Chondrocyte (in vitro differentiated cells): ENCODE measurements at regions not wholly inside any gene's neighbourhood (a gene's known extent, or its start where the extent isn't known, plus 50 kb on each side); places are given as distances from the start of the nearest gene placed in this dataset.

ENCODE experiments used
- DNase-seq: peaks from one replicate; pipeline ENCODE4 v3.0.0; 2021; ENCODE audit warnings: mixed read lengths, low spot score
- H3K27ac Mint-ChIP-seq: one replicate; pipeline ENCODE4 v1.8.0; 2021; ENCODE audit warnings: mild to moderate bottlenecking, moderate library complexity, mixed read lengths; ENCODE audit not compliant: unreplicated experiment
- H3K27me3 Mint-ChIP-seq: 2 replicates; pipeline ENCODE4 v1.8.0; 2021; ENCODE audit warnings: low read depth, mixed read lengths
- H3K36me3 Mint-ChIP-seq: 2 replicates; pipeline ENCODE4 v1.8.0; 2021; ENCODE audit warnings: low read depth, mixed read lengths
- H3K4me1 Mint-ChIP-seq: 2 replicates; pipeline ENCODE4 v1.8.0; 2021; ENCODE audit warnings: low read depth, mild to moderate bottlenecking, mixed read lengths
- H3K4me3 Mint-ChIP-seq: one replicate; pipeline ENCODE4 v1.8.0; 2021; ENCODE audit warnings: mild to moderate bottlenecking, moderate library complexity, mixed read lengths; ENCODE audit not compliant: unreplicated experiment
- H3K9me3 Mint-ChIP-seq: 2 replicates; pipeline ENCODE4 v1.8.0; 2021; ENCODE audit warnings: low read depth, mixed read lengths
- CTCF ChIP-seq: fragments of 200-600 bp; sonication (generic); IDR thresholded peaks from 2 replicates; pipeline ENCODE4 v1.5.0; 2021; ENCODE audit warnings: antibody characterized with exemption, mild to moderate bottlenecking, moderate library complexity

DNA sequence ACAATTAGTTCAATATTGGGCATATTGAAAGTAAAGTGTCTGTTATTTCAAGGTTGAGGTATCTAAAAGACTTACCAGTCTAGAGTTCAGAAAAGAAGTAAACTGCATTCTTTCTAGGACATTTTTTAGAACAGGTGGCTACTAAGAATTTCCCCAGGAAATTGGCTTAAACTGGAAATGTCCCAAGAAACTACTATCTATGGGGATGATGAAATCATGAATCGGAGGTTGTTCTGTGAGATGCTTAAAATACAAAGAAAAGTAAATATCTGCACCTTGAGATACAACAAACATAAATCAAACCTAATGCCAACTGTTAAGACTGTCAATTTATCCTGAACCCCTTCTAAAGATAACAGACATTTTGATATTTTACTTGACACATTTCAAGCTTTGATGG, 226.5 kb upstream of the NREP start:
- no peak for TF ChIP-seq CTCF
- Mint-ChIP-seq H3K9me3 (peaks cover 9% of the 10 kb centered on the region), H3K27me3 (no peaks in the 10 kb centered on the region), H3K4me3 (no peak overlapping the region), H3K4me1 (peaks cover 35% of the 10 kb centered on the region), H3K27ac (peak overlapping the region; percentile 37), H3K36me3 (peaks cover 2% of the 10 kb centered on the region)
- no peak for DNase-seq

DNA sequence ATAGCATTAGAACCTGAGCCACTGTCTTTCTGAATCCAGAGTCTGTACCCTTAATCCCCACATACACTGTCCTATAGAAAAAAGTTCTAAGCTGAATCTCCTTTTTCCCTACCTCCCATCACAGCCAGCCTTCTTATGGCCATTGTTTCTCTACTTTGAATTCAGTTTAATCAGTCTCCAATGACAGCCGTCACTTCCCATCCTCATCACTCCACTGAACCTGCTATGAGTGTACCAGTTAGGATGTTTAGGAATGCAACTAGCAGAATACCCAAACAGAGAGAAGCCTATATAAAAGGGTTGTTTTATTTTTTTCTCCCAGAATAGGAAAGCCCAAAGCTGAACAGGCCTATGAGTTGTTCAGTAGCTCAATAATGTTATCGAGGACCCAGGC, 220.4 kb upstream of the NREP start:
- DNase-seq = no peak
- H3K4me3 Mint-ChIP-seq = no peak overlapping the region
- no peaks in the 10 kb centered on the region for H3K36me3 Mint-ChIP-seq
- H3K9me3 Mint-ChIP-seq = peaks cover 3% of the 10 kb centered on the region
- peaks cover 67% of the 10 kb centered on the region for H3K4me1 Mint-ChIP-seq
- peak overlapping the region; percentile 76 for H3K27ac Mint-ChIP-seq
- no peaks in the 10 kb centered on the region for H3K27me3 Mint-ChIP-seq
- TF ChIP-seq CTCF = no peak

GRCh38 chr5:111976705-111977435, 219.9 kb upstream of the NREP start:
- DNase-seq = no peak
- peak overlapping the region; percentile 11 for H3K4me3 Mint-ChIP-seq

GRCh38 chr5:111975133-111975532, 218.1 kb upstream of the NREP start:
- Mint-ChIP-seq H3K4me1 (peaks cover 75% of the 10 kb centered on the region), H3K27me3 (no peaks in the 10 kb centered on the region), H3K9me3 (peaks cover 3% of the 10 kb centered on the region), H3K36me3 (no peaks in the 10 kb centered on the region), H3K27ac (peak overlapping the region; percentile 33), H3K4me3 (no peak overlapping the region)
- DNase-seq = no peak
- TF ChIP-seq CTCF = no peak

More at GRCh38 chr5:111976705-111977435, 219.9 kb upstream of the NREP start:
- Mint-ChIP-seq H3K27ac (peak overlapping the region; percentile 82), H3K36me3 (no peaks in the 10 kb centered on the region), H3K27me3 (no peaks in the 10 kb centered on the region), H3K9me3 (peaks cover 3% of the 10 kb centered on the region), H3K4me1 (peaks cover 69% of the 10 kb centered on the region)
- TF ChIP-seq CTCF = no peak

DNA sequence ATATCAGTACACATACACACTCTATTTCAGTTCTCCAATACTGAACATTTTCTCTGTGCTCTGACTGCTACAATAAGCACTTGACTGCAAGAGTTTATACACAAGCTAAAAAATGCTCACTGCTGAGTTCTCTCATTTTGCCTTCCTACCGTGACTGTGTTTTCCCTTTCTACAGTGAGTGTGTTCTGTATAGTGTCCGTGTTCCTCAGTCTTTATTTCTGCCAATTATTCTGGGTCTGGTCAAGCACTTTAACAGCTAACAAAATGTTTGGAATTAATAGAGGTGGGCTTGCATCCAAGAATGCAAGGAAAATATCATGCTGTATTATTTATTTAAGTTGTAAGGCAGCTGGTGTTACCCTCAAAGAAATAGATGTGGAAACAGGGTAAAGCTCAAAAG, 217.0 kb upstream of the NREP start:
- H3K4me1 Mint-ChIP-seq = peaks cover 73% of the 10 kb centered on the region
- H3K9me3 Mint-ChIP-seq = peaks cover 3% of the 10 kb centered on the region
- H3K4me3 Mint-ChIP-seq = no peak overlapping the region
- no peaks in the 10 kb centered on the region for H3K36me3 Mint-ChIP-seq
- H3K27ac Mint-ChIP-seq = peak overlapping the region; percentile 78
- no peak for TF ChIP-seq CTCF
- no peak for DNase-seq
- no peaks in the 10 kb centered on the region for H3K27me3 Mint-ChIP-seq
